H9 (cell line): ENCODE measurements at regions not wholly inside any gene's neighbourhood (a gene's known extent, or its start where the extent isn't known, plus 50 kb on each side); places are given as distances from the start of the nearest gene placed in this dataset.

Experiments
- DNase-seq: peaks from one replicate; pipeline ENCODE4 v3.0.0-alpha.2; 2017
- H2AFZ ChIP-seq: one replicate; pipeline ENCODE4 v1.6.1; 2013; ENCODE audit warnings: mild to moderate bottlenecking, low read length, control low read depth, moderate library complexity
- H2AK5ac ChIP-seq: 2 replicates; pipeline ENCODE4 v1.6.1; 2013; ENCODE audit warnings: low read length, control low read depth, mixed read lengths; ENCODE audit not compliant: insufficient read length
- H2BK120ac ChIP-seq: one replicate; pipeline ENCODE4 v1.6.1; 2013; ENCODE audit warnings: low read depth, mild to moderate bottlenecking, low read length, control low read depth, inconsistent platforms; ENCODE audit not compliant: poor library complexity, severe bottlenecking
- H2BK12ac ChIP-seq: 2 replicates; pipeline ENCODE4 v1.6.1; 2013; ENCODE audit warnings: low read length, control low read depth, mixed read lengths, low read depth; ENCODE audit not compliant: insufficient read length
- H2BK15ac ChIP-seq: 2 replicates; pipeline ENCODE4 v1.6.1; 2013; ENCODE audit warnings: low read depth, low read length, control low read depth
- H2BK20ac ChIP-seq: one replicate; pipeline ENCODE4 v1.6.1; 2013; ENCODE audit warnings: low read depth, mild to moderate bottlenecking, low read length, control low read depth, inconsistent platforms; ENCODE audit not compliant: poor library complexity, severe bottlenecking
- H2BK5ac ChIP-seq: 2 replicates; pipeline ENCODE4 v1.6.1; 2013; ENCODE audit warnings: low read length, control low read depth, mixed read lengths; ENCODE audit not compliant: insufficient read length
- H3K14ac ChIP-seq: 2 replicates; pipeline ENCODE4 v1.6.1; 2013; ENCODE audit warnings: low read length, control low read depth; ENCODE audit not compliant: insufficient read depth
- H3K18ac ChIP-seq: 2 replicates; pipeline ENCODE4 v1.6.1; 2013; ENCODE audit warnings: low read depth, mild to moderate bottlenecking, mixed read lengths, low read length, control low read depth; ENCODE audit not compliant: insufficient read length
- H3K23ac ChIP-seq: 2 replicates; pipeline ENCODE4 v1.6.1; 2013; ENCODE audit warnings: low read length, control low read depth, mixed read lengths, low read depth; ENCODE audit not compliant: insufficient read length
- H3K23me2 ChIP-seq: 2 replicates; pipeline ENCODE4 v1.6.1; 2013; ENCODE audit warnings: low read depth, mild to moderate bottlenecking, mixed read lengths, low read length, control low read depth; ENCODE audit not compliant: insufficient read length, poor library complexity, severe bottlenecking
- H3K27ac ChIP-seq: 2 replicates; pipeline ENCODE4 v1.5.1; 2013; ENCODE audit warnings: low read length, control low read depth, mixed read lengths, low read depth; ENCODE audit not compliant: insufficient read length
- H3K27me3 ChIP-seq: 2 replicates; pipeline ENCODE4 v1.6.1; 2013; ENCODE audit warnings: low read length, control low read depth, inconsistent platforms; ENCODE audit not compliant: insufficient read depth
- H3K4ac ChIP-seq: 2 replicates; pipeline ENCODE4 v1.6.1; 2013; ENCODE audit warnings: low read depth, mild to moderate bottlenecking, control low read depth, inconsistent platforms, low read length, moderate library complexity
- H3K4me1 ChIP-seq: 2 replicates; pipeline ENCODE4 v1.6.1; 2013; ENCODE audit warnings: low read length, control low read depth, inconsistent platforms; ENCODE audit not compliant: insufficient read depth
- H3K4me2 ChIP-seq: 2 replicates; pipeline ENCODE4 v1.6.1; 2013; ENCODE audit warnings: low read length, control low read depth, mixed read lengths; ENCODE audit not compliant: insufficient read length, insufficient read depth
- H3K56ac ChIP-seq: 2 replicates; pipeline ENCODE4 v1.6.1; 2013; ENCODE audit warnings: low read depth, mild to moderate bottlenecking, mixed read lengths, low read length, control low read depth; ENCODE audit not compliant: insufficient read length
- H3K79me1 ChIP-seq: 2 replicates; pipeline ENCODE4 v1.6.1; 2013; ENCODE audit warnings: low read depth, mild to moderate bottlenecking, moderate library complexity, low read length, control low read depth, inconsistent platforms; ENCODE audit not compliant: insufficient read depth, poor library complexity, severe bottlenecking
- H3K79me2 ChIP-seq: 2 replicates; pipeline ENCODE4 v1.6.1; 2013; ENCODE audit warnings: low read length, control low read depth, inconsistent platforms; ENCODE audit not compliant: insufficient read depth
- H3K9ac ChIP-seq: 2 replicates; pipeline ENCODE4 v1.6.1; 2013; ENCODE audit warnings: low read length, control low read depth, mixed read lengths; ENCODE audit not compliant: insufficient read length; ENCODE audit errors: extremely low read depth
- H3K9me3 ChIP-seq: one replicate; pipeline ENCODE4 v1.6.1; 2013; ENCODE audit warnings: low read depth, low read length, inconsistent platforms; ENCODE audit not compliant: control insufficient read depth
- H3T11ph ChIP-seq: one replicate; pipeline ENCODE4 v1.6.1; 2013; ENCODE audit warnings: mild to moderate bottlenecking, low read length, control low read depth, inconsistent platforms
- H4K20me1 ChIP-seq: one replicate; pipeline ENCODE4 v1.6.1; 2013; ENCODE audit not compliant: control insufficient read depth, insufficient read length, insufficient read depth
- H4K5ac ChIP-seq: 2 replicates; pipeline ENCODE4 v1.6.1; 2013; ENCODE audit warnings: low read depth, mild to moderate bottlenecking, mixed read lengths, low read length, control low read depth; ENCODE audit not compliant: insufficient read length
- H4K8ac ChIP-seq: replicated peaks from 2 replicates; pipeline ENCODE4 v1.6.1; 2013; ENCODE audit warnings: low read length, control low read depth, mixed read lengths, low read depth; ENCODE audit not compliant: insufficient read length
- H4K91ac ChIP-seq: 2 replicates; pipeline ENCODE4 v1.6.1; 2013; ENCODE audit warnings: low read depth, mild to moderate bottlenecking, moderate library complexity, mixed read lengths, low read length, control low read depth; ENCODE audit not compliant: insufficient read length
- H3K27ac Mint-ChIP-seq, 3 experiments: 2 replicates in 2 of 3; 3 replicates in 1 of 3; pipeline ENCODE4 v1.8.0; 2020 to 2021; ENCODE audit warnings: mixed read lengths in 3 of 3, mild to moderate bottlenecking in 1 of 3, moderate library complexity in 1 of 3
- H3K27me3 Mint-ChIP-seq: 2 replicates; pipeline ENCODE4 v1.8.0; 2021; ENCODE audit warnings: low read depth, mild to moderate bottlenecking, moderate library complexity, mixed read lengths
- H3K36me3 Mint-ChIP-seq, 3 experiments: 2 replicates in 2 of 3; 3 replicates in 1 of 3; pipeline ENCODE4 v1.8.0; 2020 to 2021; ENCODE audit warnings: low read depth in 3 of 3, mixed read lengths in 3 of 3; ENCODE audit not compliant: insufficient read depth in 1 of 3
- H3K4me1 Mint-ChIP-seq, 2 experiments: 2 replicates each; pipeline ENCODE4 v1.8.0; 2020; ENCODE audit warnings: mixed read lengths in 2 of 2
- H3K4me3 Mint-ChIP-seq, 2 experiments: 2 replicates in 1 of 2; 3 replicates in 1 of 2; pipeline ENCODE4 v1.8.0; 2020 to 2021; ENCODE audit warnings: mild to moderate bottlenecking in 2 of 2, mixed read lengths in 2 of 2, moderate library complexity in 1 of 2
- H3K9me3 Mint-ChIP-seq, 2 experiments: 2 replicates in 1 of 2; 3 replicates in 1 of 2; pipeline ENCODE4 v1.8.0; 2020; ENCODE audit warnings: mild to moderate bottlenecking in 2 of 2, mixed read lengths in 2 of 2, moderate library complexity in 1 of 2
- CTCF ChIP-seq: fragments of 200-600 bp; sonication (generic); conservative IDR thresholded peaks from 3 replicates; pipeline ENCODE4 v1.8.0; 2021; ENCODE audit warnings: antibody characterized with exemption, mild to moderate bottlenecking
- WGBS: extraction: QIAGEN DNeasy Blood & Tissue Kit; methylation state at CpG from one replicate; pipeline ENCODE4 v1.1.7; 2013; ENCODE audit warnings: missing lambda C conversion rate, low lambda C conversion rate, mixed read lengths; ENCODE audit not compliant: insufficient read length; ENCODE audit errors: extremely low coverage; 5-methylcytosine and 5-hydroxymethylcytosine counted together

GRCh38 chr4:181662383-181662782, 580.8 kb upstream of the TENM3 start:
- H3K9ac ChIP-seq, result no peak overlapping the region
- Mint-ChIP-seq H3K27ac (no peak overlapping the region), H3K4me1 (peaks cover 4% of the 10 kb centered on the region in 2 experiments), H3K27me3 (no peaks in the 10 kb centered on the region), H3K4me3 (no peak overlapping the region), H3K36me3 (no peaks in the 10 kb centered on the region), H3K9me3 (no peaks in the 10 kb centered on the region)
- H3K4me1 ChIP-seq, result no peaks in the 10 kb centered on the region
- no peak overlapping the region for H2BK12ac ChIP-seq
- H3T11ph ChIP-seq, result no peak overlapping the region
- no peak overlapping the region for H3K27ac ChIP-seq
- no peak overlapping the region for H2BK5ac ChIP-seq
- H3K14ac ChIP-seq, result no peak overlapping the region
- H3K79me2 ChIP-seq, result no peaks in the 10 kb centered on the region
- H3K4ac ChIP-seq, result no peak overlapping the region
- no peak overlapping the region for H3K18ac ChIP-seq
- H2BK120ac ChIP-seq, result no peak overlapping the region
- H3K23ac ChIP-seq, result no peak overlapping the region
- DNase-seq, result no peak
- H3K9me3 ChIP-seq, result no peaks in the 10 kb centered on the region
- no peaks in the 10 kb centered on the region for H3K79me1 ChIP-seq
- no peaks in the 10 kb centered on the region for H3K27me3 ChIP-seq
- H3K56ac ChIP-seq, result no peak overlapping the region
- no peak overlapping the region for H2AFZ ChIP-seq
- TF ChIP-seq CTCF, result no peak
- no peaks in the 10 kb centered on the region for H4K20me1 ChIP-seq
- H2AK5ac ChIP-seq, result no peak overlapping the region
- H4K91ac ChIP-seq, result no peak overlapping the region
- H4K8ac ChIP-seq, result no peak overlapping the region
- H2BK15ac ChIP-seq, result no peak overlapping the region
- no peak overlapping the region for H4K5ac ChIP-seq
- no peaks in the 10 kb centered on the region for H3K23me2 ChIP-seq
- no peak overlapping the region for H3K4me2 ChIP-seq
- no CpG with 5 or more reads among the region's 3 CpGs for WGBS
- H2BK20ac ChIP-seq, result no peak overlapping the region
